SK-MEL-5 (cell line): ENCODE measurements at regions not wholly inside any gene's neighbourhood (a gene's known extent, or its start where the extent isn't known, plus 50 kb on each side); places are given as distances from the start of the nearest gene placed in this dataset.

ENCODE experiments used
- DNase-seq: peaks from one replicate; pipeline ENCODE4 v3.0.0-alpha.2; 2016; ENCODE audit warnings: low read depth, low spot score
- in situ Hi-C: cut with HindIII; loops from 2 replicates; pipeline ENCODE4 v1.10.0; 2016; ENCODE audit warnings: low sequenced_read_pairs, high pct_unique_total_duplicates, low pct_unique_long_range_greater_than_20kb
- small RNA-seq, 2 experiments: library from RNA; depleted of rRNA; stranded (forward); fragments of <200 nt; gene quantifications; one replicate each; pipeline ENCODE3, GENCODE V24; 2014

- in situ Hi-C loops, result no loop called here
- no peak for DNase-seq
Observed at GRCh38 chr13:34867590-34867989, 74.5 kb upstream of the NBEA start.

- in situ Hi-C loops, result no loop called here
Observed at GRCh38 chr13:34868733-34869132, 73.3 kb upstream of the NBEA start.

GRCh38 chr13:34869696-34870095, 72.4 kb upstream of the NBEA start:
- in situ Hi-C loops, result no loop called here
- DNase-seq, result no peak

More at GRCh38 chr13:34868733-34869132, 73.3 kb upstream of the NBEA start:
- no peak for DNase-seq

GRCh38 chr13:34878329-34878728, 63.7 kb upstream of the NBEA start:
- no peak for DNase-seq
- in situ Hi-C loops, result no loop called here

GRCh38 chr13:34879851-34880250, 62.2 kb upstream of the NBEA start:
- in situ Hi-C loops, result no loop called here
- no peak for DNase-seq

GRCh38 chr13:34881494-34881893, 60.6 kb upstream of the NBEA start:
- in situ Hi-C loops, result no loop called here
- no peak for DNase-seq

- DNase-seq, result no peak
- in situ Hi-C loops, result no loop called here
Observed at GRCh38 chr13:34883396-34883795, 58.7 kb upstream of the NBEA start.

GRCh38 chr13:34884366-34884765, 57.7 kb upstream of the NBEA start:
- DNase-seq, result no peak
- in situ Hi-C loops, result no loop called here

- DNase-seq, result no peak
- in situ Hi-C loops, result no loop called here
Observed at GRCh38 chr13:34886121-34886875, 55.8 kb upstream of the NBEA start.

- DNase-seq, result no peak
- in situ Hi-C loops, result no loop called here
Observed at GRCh38 chr13:34886987-34887386, 55.1 kb upstream of the NBEA start.

Small RNAs in the stretch of these regions (small RNA-seq; reads per million reads assigned to genes)
- gene AL356321.1 (0 reads per million in 2 experiments), gene RF00402 (0 reads per million in 2 experiments)
